ENCODE measurements at regions not wholly inside any gene's neighbourhood (a gene's known extent, or its start where the extent isn't known, plus 50 kb on each side); places are given as distances from the start of the nearest gene placed in this dataset.

GRCh38 chr6:164882236-164882635 is 427.2 kb downstream of the C6orf118 start:
- no peak for TF ChIP-seq CTCF (IDR thresholded peaks at IDR 0.05; ENCODE audit: insufficient read depth, low read length, poor library complexity, severe bottlenecking)
- no peak for TF ChIP-seq EZH2phosphoT487 (conservative IDR thresholded peaks at IDR 0.05; ENCODE audit: low read length)
